Lower leg skin (tissue), 4 donors: ENCODE measurements at regions not wholly inside any gene's neighbourhood (a gene's known extent, or its start where the extent isn't known, plus 50 kb on each side); places are given as distances from the start of the nearest gene placed in this dataset.

ENCODE experiments used
- DNase-seq, 2 donors: peaks; one replicate each; pipeline ENCODE4 v3.0.0-alpha.2; 2019; ENCODE audit warnings: low spot score in 2 of 2
- H3K4me3 ChIP-seq: fragments of 200-600 bp; sonication (generic); 2 replicates; pipeline ENCODE4 v1.5.1; 2017; ENCODE audit warnings: mild to moderate bottlenecking, low read depth; ENCODE audit not compliant: poor library complexity, severe bottlenecking
- POLR2A ChIP-seq, 2 donors: fragments of 450-650 bp; IDR thresholded peaks; one replicate each; pipeline ENCODE4 v1.6.1; 2016 to 2017; ENCODE audit warnings: antibody characterized with exemption in 2 of 2, mild to moderate bottlenecking in 1 of 2, moderate library complexity in 1 of 2
- WGBS, 2 donors: methylation state at CpG; one replicate each; pipeline ENCODE4 v1.1.5; 2018; 5-methylcytosine and 5-hydroxymethylcytosine counted together
- intact Hi-C: fragments of 100-400 bp; cut with DNase I; formaldehyde crosslinking; loops from one replicate; pipeline ENCODE4 v1.15.0; 2023; ENCODE audit warnings: low total_unique reads
- TF ChIP-seq, protein P1 (sequence below), 3 donors: fragments of 450-650 bp; IDR thresholded peaks; one replicate each; pipeline ENCODE4 v1.5.1; 2016; ENCODE audit warnings: antibody characterized with exemption in 3 of 3, mild to moderate bottlenecking in 3 of 3, moderate library complexity in 2 of 3

DNA sequence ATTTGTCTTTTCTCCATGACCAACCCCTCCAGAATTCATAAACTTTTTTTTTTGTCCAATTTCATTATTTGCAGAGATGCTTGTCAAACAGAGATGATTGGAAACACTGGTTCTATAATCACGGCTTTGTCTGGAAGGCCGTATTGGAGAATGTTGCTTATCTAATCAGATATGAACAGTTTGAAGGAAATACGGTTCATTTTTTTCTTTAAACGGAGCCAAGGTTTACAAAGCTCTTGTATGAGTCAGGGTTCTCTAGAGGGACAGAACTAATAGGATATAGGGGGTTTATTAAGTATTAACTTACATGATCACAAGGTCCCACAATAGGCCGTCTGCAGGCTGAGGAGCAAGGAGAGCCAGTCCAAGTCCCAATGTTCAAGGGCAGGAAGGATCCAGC is 1415.8 kb downstream of the C4orf33 start:
- no peak for DNase-seq
- H3K4me3 ChIP-seq: no peak overlapping the region
- WGBS, 2 donors: 76 to 80% methylated on average over 5 of the region's 5 CpGs
- TF ChIP-seq POLR2A (IDR thresholded peaks at IDR 0.05): no peak
- TF ChIP-seq, protein P1, sequence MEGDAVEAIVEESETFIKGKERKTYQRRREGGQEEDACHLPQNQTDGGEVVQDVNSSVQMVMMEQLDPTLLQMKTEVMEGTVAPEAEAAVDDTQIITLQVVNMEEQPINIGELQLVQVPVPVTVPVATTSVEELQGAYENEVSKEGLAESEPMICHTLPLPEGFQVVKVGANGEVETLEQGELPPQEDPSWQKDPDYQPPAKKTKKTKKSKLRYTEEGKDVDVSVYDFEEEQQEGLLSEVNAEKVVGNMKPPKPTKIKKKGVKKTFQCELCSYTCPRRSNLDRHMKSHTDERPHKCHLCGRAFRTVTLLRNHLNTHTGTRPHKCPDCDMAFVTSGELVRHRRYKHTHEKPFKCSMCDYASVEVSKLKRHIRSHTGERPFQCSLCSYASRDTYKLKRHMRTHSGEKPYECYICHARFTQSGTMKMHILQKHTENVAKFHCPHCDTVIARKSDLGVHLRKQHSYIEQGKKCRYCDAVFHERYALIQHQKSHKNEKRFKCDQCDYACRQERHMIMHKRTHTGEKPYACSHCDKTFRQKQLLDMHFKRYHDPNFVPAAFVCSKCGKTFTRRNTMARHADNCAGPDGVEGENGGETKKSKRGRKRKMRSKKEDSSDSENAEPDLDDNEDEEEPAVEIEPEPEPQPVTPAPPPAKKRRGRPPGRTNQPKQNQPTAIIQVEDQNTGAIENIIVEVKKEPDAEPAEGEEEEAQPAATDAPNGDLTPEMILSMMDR (IDR thresholded peaks at IDR 0.05): no peak
- intact Hi-C loops: no loop called here

DNA sequence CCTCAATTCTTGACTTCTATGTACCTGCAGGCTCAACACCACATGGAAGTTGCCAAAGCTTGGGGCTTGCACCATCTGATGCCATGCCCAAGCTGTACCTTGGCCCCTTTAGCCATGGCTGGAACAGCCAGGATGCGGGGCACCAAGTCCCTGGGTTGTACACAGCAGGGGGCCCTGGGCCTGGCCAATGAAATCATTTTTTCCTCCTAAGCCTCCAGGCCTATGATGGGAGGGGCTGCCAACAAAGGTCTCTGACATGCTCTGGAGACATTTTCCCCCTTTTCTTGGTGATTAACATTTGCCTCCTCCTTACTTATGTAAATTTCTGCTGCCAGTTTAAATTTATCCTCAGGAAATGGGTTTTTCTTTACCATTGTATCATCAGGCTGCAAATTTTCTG is 1428.1 kb downstream of the C4orf33 start:
- DNase-seq: no peak

DNA sequence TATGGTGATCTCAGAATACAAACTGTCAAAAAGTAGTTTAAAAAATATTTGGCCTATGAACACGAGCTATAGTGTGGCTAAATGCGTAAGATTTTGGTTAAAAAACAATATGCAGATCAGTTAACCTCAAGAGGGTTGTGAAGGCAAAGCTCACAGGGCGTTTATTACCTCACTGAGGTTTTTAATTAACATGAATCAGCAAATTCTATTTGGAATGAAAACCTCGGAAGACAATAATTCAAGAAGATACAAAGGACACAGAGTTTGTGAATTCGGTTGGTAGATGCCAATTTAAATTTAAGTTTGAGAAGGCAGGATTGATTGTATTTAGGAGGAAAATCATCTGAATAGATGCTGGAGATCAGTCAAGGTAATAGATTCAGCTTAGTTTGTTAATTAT is 1434.6 kb downstream of the C4orf33 start:
- TF ChIP-seq POLR2A (IDR thresholded peaks at IDR 0.05): no peak
- TF ChIP-seq, protein P1 (IDR thresholded peaks at IDR 0.05): no peak
- WGBS, 2 donors: 71 to 72% methylated on average over 5 of the region's 5 CpGs
- DNase-seq: no peak
- intact Hi-C loops: no loop called here
- H3K4me3 ChIP-seq: no peak overlapping the region

More for the DNA sequence above, 1428.1 kb downstream of the C4orf33 start:
- WGBS, 2 donors: 83 to 100% methylated on average over 1 of the region's 1 CpG
- intact Hi-C loops: no loop called here
- no peak overlapping the region for H3K4me3 ChIP-seq
- TF ChIP-seq POLR2A (IDR thresholded peaks at IDR 0.05): no peak

DNA sequence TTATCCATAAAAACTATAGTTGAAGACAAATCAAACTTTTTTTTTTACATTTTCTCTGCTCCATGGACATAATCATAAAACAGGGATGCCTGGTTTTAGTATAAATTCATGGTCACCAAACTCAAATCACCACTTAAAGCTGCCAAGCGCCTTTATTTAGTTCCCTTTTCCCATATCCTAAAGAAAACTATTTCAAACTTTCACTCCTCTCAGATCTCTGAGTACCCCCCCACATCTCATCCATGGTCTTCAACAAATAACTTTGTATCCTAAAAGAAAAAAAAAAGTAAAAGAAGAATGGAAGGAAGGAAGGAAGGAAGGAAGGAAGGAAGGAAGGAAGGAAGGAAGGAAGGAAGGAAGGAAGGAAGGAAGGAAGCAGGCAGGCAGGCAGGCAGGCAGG is 1438.7 kb downstream of the C4orf33 start:
- H3K4me3 ChIP-seq: no peak overlapping the region
- WGBS, 2 donors: 84 to 88% methylated on average over 1 of the region's 1 CpG
- intact Hi-C loops: no loop called here
- no peak for DNase-seq
- no peak for TF ChIP-seq POLR2A (IDR thresholded peaks at IDR 0.05)
- TF ChIP-seq, protein P1 (IDR thresholded peaks at IDR 0.05): no peak

DNA sequence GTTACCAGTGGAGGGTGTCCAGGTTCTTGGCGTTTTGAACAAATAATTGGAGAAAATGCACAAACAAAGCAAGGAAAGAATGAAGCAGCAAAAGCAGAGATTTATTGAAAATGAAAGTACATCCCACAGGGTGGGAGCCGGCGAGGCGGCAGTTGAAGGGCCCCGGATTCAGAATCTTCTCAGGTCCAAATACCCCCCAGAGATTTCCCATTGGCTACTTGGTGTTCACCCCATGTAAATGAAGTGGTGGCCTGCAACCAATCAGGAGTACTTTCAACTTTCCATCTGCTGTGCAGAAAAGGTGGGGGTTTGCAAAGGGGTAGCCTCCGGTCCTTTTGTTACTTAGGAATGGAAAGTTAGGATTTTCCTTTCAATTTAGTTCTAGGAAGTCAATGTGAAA is 1447.0 kb downstream of the C4orf33 start:
- DNase-seq: no peak
- intact Hi-C loops: no loop called here
- H3K4me3 ChIP-seq: no peak overlapping the region
- no peak for TF ChIP-seq POLR2A (IDR thresholded peaks at IDR 0.05)
- TF ChIP-seq, protein P1 (IDR thresholded peaks at IDR 0.05): no peak
- 86 to 93% methylated on average over 6 of the region's 6 CpGs for WGBS, 2 donors

DNA sequence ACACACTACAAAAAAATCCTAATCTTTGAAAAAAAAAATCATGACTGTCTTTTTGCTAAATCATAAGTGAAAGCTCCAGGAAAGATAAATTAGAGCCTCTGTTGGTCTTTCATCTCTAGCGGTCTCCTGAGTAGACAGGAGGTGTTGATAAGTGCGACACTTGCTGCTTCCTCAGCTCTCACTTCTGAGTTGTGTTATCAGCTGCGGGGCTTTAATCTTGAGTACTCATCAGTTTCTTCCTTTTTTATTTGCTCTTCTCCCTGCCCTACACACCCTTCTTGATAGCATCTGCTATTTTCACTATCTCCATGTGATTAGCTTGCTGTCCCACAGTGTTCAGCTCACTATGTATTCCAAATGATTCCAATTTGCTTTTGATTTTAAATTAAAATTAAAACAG is 1449.2 kb downstream of the C4orf33 start:
- TF ChIP-seq, protein P1 (IDR thresholded peaks at IDR 0.05): no peak
- no peak for TF ChIP-seq POLR2A (IDR thresholded peaks at IDR 0.05)
- intact Hi-C loops: no loop called here
- 27 to 37% methylated on average over 3 of the region's 3 CpGs for WGBS, 2 donors

More for the DNA sequence above, 1449.2 kb downstream of the C4orf33 start:
- H3K4me3 ChIP-seq: no peak overlapping the region
- DNase-seq: no peak
